ENCODE measurements at regions not wholly inside any gene's neighbourhood (a gene's known extent, or its start where the extent isn't known, plus 50 kb on each side); places are given as distances from the start of the nearest gene placed in this dataset.

- WGBS (ENCODE audit: insufficient coverage, low lambda C conversion rate), result no CpG with 5 or more reads among the region's 9 CpGs
- Histone ChIP-seq H3K9me3 (ENCODE audit: control insufficient read depth, low read depth, low read length) (no peaks in the 10 kb centered on the region), H3K4me1 (ENCODE audit: control insufficient read depth, insufficient read depth, low read length) (no peaks in the 10 kb centered on the region), H3K27ac (ENCODE audit: low read length) (no peak overlapping the region), H3K36me3 (ENCODE audit: control insufficient read depth, insufficient read depth, low read length) (no peaks in the 10 kb centered on the region), H3K27me3 (ENCODE audit: control insufficient read depth, insufficient read depth, low read length) (no peaks in the 10 kb centered on the region), H3K4me3 (ENCODE audit: low read length) (no peak overlapping the region)
- DNase-seq, result no peak
Observed at GRCh38 chr7:119197172-119197876, 972.8 kb downstream of the ANKRD7 start.

- Histone ChIP-seq H3K4me1 (ENCODE audit: control insufficient read depth, insufficient read depth, low read length) (no peaks in the 10 kb centered on the region), H3K36me3 (ENCODE audit: control insufficient read depth, insufficient read depth, low read length) (no peaks in the 10 kb centered on the region), H3K27ac (ENCODE audit: low read length) (no peak overlapping the region), H3K4me3 (ENCODE audit: low read length) (no peak overlapping the region), H3K9me3 (ENCODE audit: control insufficient read depth, low read depth, low read length) (no peaks in the 10 kb centered on the region), H3K27me3 (ENCODE audit: control insufficient read depth, insufficient read depth, low read length) (no peaks in the 10 kb centered on the region)
- WGBS (ENCODE audit: insufficient coverage, low lambda C conversion rate), result 90% methylated on average over 2 of the region's 8 CpGs
- peak; percentile 7 to 9 for DNase-seq
Observed at GRCh38 chr7:119197877-119198527, 973.5 kb downstream of the ANKRD7 start.

- no peak overlapping the region for H3K4me3 ChIP-seq (ENCODE audit: low read length)
- no peaks in the 10 kb centered on the region for H3K4me1 ChIP-seq (ENCODE audit: control insufficient read depth, insufficient read depth, low read length)
- WGBS (ENCODE audit: insufficient coverage, low lambda C conversion rate), result no CpG with 5 or more reads among the region's 3 CpGs
- no peak for DNase-seq
- no peaks in the 10 kb centered on the region for H3K36me3 ChIP-seq (ENCODE audit: control insufficient read depth, insufficient read depth, low read length)
- no peaks in the 10 kb centered on the region for H3K27me3 ChIP-seq (ENCODE audit: control insufficient read depth, insufficient read depth, low read length)
- H3K9me3 ChIP-seq (ENCODE audit: control insufficient read depth, low read depth, low read length), result no peaks in the 10 kb centered on the region
- no peak overlapping the region for H3K27ac ChIP-seq (ENCODE audit: low read length)
Observed at GRCh38 chr7:119219663-119220062, 995.2 kb downstream of the ANKRD7 start.

- no peaks in the 10 kb centered on the region for H3K9me3 ChIP-seq (ENCODE audit: control insufficient read depth, low read depth, low read length)
- no peaks in the 10 kb centered on the region for H3K36me3 ChIP-seq (ENCODE audit: control insufficient read depth, insufficient read depth, low read length)
- WGBS (ENCODE audit: insufficient coverage, low lambda C conversion rate), result no CpG with 5 or more reads among the region's 2 CpGs
- H3K4me1 ChIP-seq (ENCODE audit: control insufficient read depth, insufficient read depth, low read length), result no peaks in the 10 kb centered on the region
- no peak for DNase-seq
- H3K27me3 ChIP-seq (ENCODE audit: control insufficient read depth, insufficient read depth, low read length), result no peaks in the 10 kb centered on the region
- no peak overlapping the region for H3K27ac ChIP-seq (ENCODE audit: low read length)
- H3K4me3 ChIP-seq (ENCODE audit: low read length), result no peak overlapping the region
Observed at GRCh38 chr7:119223930-119224329, 999.4 kb downstream of the ANKRD7 start.

GRCh38 chr7:119228482-119228881 is 1004.0 kb downstream of the ANKRD7 start:
- Histone ChIP-seq H3K27me3 (ENCODE audit: control insufficient read depth, insufficient read depth, low read length) (no peaks in the 10 kb centered on the region), H3K27ac (ENCODE audit: low read length) (no peak overlapping the region), H3K4me1 (ENCODE audit: control insufficient read depth, insufficient read depth, low read length) (no peaks in the 10 kb centered on the region), H3K4me3 (ENCODE audit: low read length) (no peak overlapping the region), H3K36me3 (ENCODE audit: control insufficient read depth, insufficient read depth, low read length) (no peaks in the 10 kb centered on the region), H3K9me3 (ENCODE audit: control insufficient read depth, low read depth, low read length) (no peaks in the 10 kb centered on the region)
- WGBS (ENCODE audit: insufficient coverage, low lambda C conversion rate), result no CpG with 5 or more reads among the region's 1 CpG
- no peak for DNase-seq

GRCh38 chr7:119232091-119232490 is 1007.6 kb downstream of the ANKRD7 start:
- no peaks in the 10 kb centered on the region for H3K27me3 ChIP-seq (ENCODE audit: control insufficient read depth, insufficient read depth, low read length)
- no peaks in the 10 kb centered on the region for H3K9me3 ChIP-seq (ENCODE audit: control insufficient read depth, low read depth, low read length)
- no peak for DNase-seq
- H3K36me3 ChIP-seq (ENCODE audit: control insufficient read depth, insufficient read depth, low read length), result no peaks in the 10 kb centered on the region
- H3K27ac ChIP-seq (ENCODE audit: low read length), result no peak overlapping the region
- WGBS (ENCODE audit: insufficient coverage, low lambda C conversion rate), result no CpG with 5 or more reads among the region's 2 CpGs
- H3K4me3 ChIP-seq (ENCODE audit: low read length), result no peak overlapping the region
- no peaks in the 10 kb centered on the region for H3K4me1 ChIP-seq (ENCODE audit: control insufficient read depth, insufficient read depth, low read length)

- Histone ChIP-seq H3K27me3 (ENCODE audit: control insufficient read depth, insufficient read depth, low read length) (no peaks in the 10 kb centered on the region), H3K27ac (ENCODE audit: low read length) (no peak overlapping the region), H3K36me3 (ENCODE audit: control insufficient read depth, insufficient read depth, low read length) (no peaks in the 10 kb centered on the region), H3K4me1 (ENCODE audit: control insufficient read depth, insufficient read depth, low read length) (no peaks in the 10 kb centered on the region), H3K4me3 (ENCODE audit: low read length) (no peak overlapping the region), H3K9me3 (ENCODE audit: control insufficient read depth, low read depth, low read length) (no peaks in the 10 kb centered on the region)
- no peak for DNase-seq
- WGBS (ENCODE audit: insufficient coverage, low lambda C conversion rate), result 80% methylated on average over 1 of the region's 1 CpG
Observed at GRCh38 chr7:119233015-119233414, 1008.5 kb downstream of the ANKRD7 start.

- H3K27ac ChIP-seq (ENCODE audit: low read length), result no peak overlapping the region
- H3K4me3 ChIP-seq (ENCODE audit: low read length), result no peak overlapping the region
- H3K9me3 ChIP-seq (ENCODE audit: control insufficient read depth, low read depth, low read length), result no peaks in the 10 kb centered on the region
- no peaks in the 10 kb centered on the region for H3K36me3 ChIP-seq (ENCODE audit: control insufficient read depth, insufficient read depth, low read length)
- no peaks in the 10 kb centered on the region for H3K27me3 ChIP-seq (ENCODE audit: control insufficient read depth, insufficient read depth, low read length)
- H3K4me1 ChIP-seq (ENCODE audit: control insufficient read depth, insufficient read depth, low read length), result no peaks in the 10 kb centered on the region
- no peak for DNase-seq
Observed at GRCh38 chr7:119252962-119253361, 1020.0 kb upstream of the KCND2 start.

DNA sequence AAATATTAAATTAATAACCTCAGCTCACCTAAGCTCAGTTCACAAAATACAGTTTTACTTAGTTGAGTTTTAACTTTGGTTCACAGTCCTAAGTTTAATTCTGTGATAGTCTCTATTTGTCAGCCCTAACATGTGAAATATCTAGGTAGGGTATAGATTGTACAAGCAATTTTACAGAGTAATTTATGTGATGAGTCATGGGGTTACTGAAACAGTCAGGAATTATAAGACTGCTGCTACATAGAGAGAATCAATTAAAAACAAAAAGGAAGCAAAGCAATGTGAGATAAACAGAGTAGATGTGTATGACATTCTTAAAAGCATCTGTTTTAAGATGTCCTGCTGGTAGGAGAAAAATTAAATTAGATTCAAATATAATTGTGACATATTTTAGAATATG is 1018.2 kb upstream of the KCND2 start:
- Histone ChIP-seq H3K27me3 (ENCODE audit: control insufficient read depth, insufficient read depth, low read length) (no peaks in the 10 kb centered on the region), H3K27ac (ENCODE audit: low read length) (no peak overlapping the region), H3K4me3 (ENCODE audit: low read length) (no peak overlapping the region), H3K4me1 (ENCODE audit: control insufficient read depth, insufficient read depth, low read length) (no peaks in the 10 kb centered on the region), H3K36me3 (ENCODE audit: control insufficient read depth, insufficient read depth, low read length) (no peaks in the 10 kb centered on the region), H3K9me3 (ENCODE audit: control insufficient read depth, low read depth, low read length) (no peaks in the 10 kb centered on the region)
- no peak for DNase-seq

- Histone ChIP-seq H3K36me3 (ENCODE audit: control insufficient read depth, insufficient read depth, low read length) (no peaks in the 10 kb centered on the region), H3K27me3 (ENCODE audit: control insufficient read depth, insufficient read depth, low read length) (no peaks in the 10 kb centered on the region), H3K9me3 (ENCODE audit: control insufficient read depth, low read depth, low read length) (no peaks in the 10 kb centered on the region), H3K4me1 (ENCODE audit: control insufficient read depth, insufficient read depth, low read length) (no peaks in the 10 kb centered on the region), H3K4me3 (ENCODE audit: low read length) (no peak overlapping the region), H3K27ac (ENCODE audit: low read length) (no peak overlapping the region)
- no peak for DNase-seq
Observed at GRCh38 chr7:119256001-119256400, 1017.0 kb upstream of the KCND2 start.

DNA sequence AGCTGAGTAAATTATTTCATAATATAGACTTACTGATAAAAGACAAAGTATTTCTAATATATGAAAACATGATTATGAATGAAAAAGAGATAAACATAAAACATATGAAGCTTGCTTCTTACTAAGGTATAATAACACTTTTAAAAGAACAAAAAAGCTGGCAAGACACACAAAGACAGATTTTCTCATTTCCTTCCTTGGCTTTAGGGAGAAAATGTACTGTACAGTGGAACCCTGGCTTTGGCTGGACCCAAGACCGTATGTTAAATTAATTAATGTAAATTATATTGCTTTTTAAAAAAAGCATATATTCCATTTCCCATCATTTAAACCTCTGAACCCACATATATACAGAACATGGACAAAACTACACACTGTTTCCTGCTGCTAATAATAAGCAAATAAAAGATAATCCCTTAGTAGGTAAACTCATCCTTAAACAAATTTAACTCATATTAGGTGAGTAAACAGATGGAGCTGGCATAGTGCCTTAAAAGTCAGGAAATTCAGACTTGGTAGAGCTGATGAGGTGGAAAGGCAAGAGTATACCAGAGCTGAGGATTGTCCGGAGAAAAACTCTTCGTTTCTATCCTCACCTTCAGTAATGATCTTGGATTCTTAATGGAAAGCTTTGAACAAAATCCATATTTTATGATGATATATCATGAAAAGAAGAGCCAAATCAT is 1016.4 kb upstream of the KCND2 start:
- no peaks in the 10 kb centered on the region for H3K27me3 ChIP-seq (ENCODE audit: control insufficient read depth, insufficient read depth, low read length)
- H3K36me3 ChIP-seq (ENCODE audit: control insufficient read depth, insufficient read depth, low read length), result no peaks in the 10 kb centered on the region
- H3K9me3 ChIP-seq (ENCODE audit: control insufficient read depth, low read depth, low read length), result no peaks in the 10 kb centered on the region
- DNase-seq, result no peak
- H3K4me3 ChIP-seq (ENCODE audit: low read length), result no peak overlapping the region
- H3K27ac ChIP-seq (ENCODE audit: low read length), result no peak overlapping the region
- WGBS (ENCODE audit: insufficient coverage, low lambda C conversion rate), result no CpG with 5 or more reads among the region's 3 CpGs
- H3K4me1 ChIP-seq (ENCODE audit: control insufficient read depth, insufficient read depth, low read length), result no peaks in the 10 kb centered on the region

Data from large intestine (tissue), 3 donors.